ENCODE measurements at regions not wholly inside any gene's neighbourhood (a gene's known extent, or its start where the extent isn't known, plus 50 kb on each side); places are given as distances from the start of the nearest gene placed in this dataset.
"Not testable (repeated sequence)": the region's sequence is repeated elsewhere in the genome, so short reads cannot be mapped to it uniquely, and the experiment has no call there.

DNA sequence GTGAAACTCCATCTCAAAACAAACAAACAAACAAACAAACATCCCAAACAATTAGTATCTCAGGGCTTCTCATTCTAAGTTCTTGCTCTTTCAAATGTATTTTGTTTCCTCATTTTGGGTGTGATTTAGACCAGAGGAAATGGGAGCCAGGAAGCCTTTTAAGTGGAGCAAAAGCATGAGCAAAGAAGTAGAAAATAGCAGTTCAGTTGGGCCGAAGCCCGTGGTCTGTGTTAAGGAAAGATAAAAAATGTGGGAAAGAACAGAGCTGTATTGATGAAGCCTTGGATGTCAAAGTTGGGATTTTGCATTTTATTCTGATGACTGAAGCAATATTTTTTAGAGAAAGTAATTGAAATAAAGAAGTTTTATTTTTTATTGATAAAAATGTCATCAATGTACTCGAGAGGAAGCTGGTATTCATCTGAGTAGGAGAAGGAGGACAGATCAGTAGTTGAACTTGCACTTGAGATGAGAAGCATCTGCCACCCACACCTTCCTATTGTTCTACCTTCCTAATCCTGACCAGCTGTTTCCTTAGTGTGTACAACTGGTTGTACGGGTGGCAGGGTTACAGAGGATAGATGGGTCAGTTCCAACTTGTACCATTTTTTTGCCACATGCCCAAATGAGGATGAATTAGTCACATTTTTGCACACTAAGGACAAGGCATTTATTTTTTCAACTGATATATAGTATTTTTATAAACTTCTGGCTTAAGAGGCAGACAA lies 56.1 kb downstream of the KIAA0408 start:
- Histone ChIP-seq H3K9ac (ENCODE audit: control insufficient read depth, extremely low read depth, insufficient read depth, low read length) (no peak overlapping the region), H3K27me3 (ENCODE audit: control insufficient read depth, extremely low read depth, insufficient read depth, low read length) (no peaks in the 10 kb centered on the region), H4K20me1 (ENCODE audit: control insufficient read depth, extremely low read depth, insufficient read depth, low read length) (no peaks in the 10 kb centered on the region), H2AFZ (ENCODE audit: control insufficient read depth, low read length) (no peak overlapping the region), H3K4me1 (ENCODE audit: control insufficient read depth, extremely low read depth, insufficient read depth, low read length) (peaks cover 6% of the 10 kb centered on the region), H3K9me3 (ENCODE audit: control insufficient read depth, low read depth, low read length) (no peaks in the 10 kb centered on the region), H3K9me1 (ENCODE audit: control insufficient read depth, extremely low read depth, insufficient read depth, low read length) (no peaks in the 10 kb centered on the region), H3K4me3 (ENCODE audit: control insufficient read depth in 2 of 3, extremely low read depth in 1 of 3, insufficient read depth in 2 of 3, low read depth in 1 of 3, low read length in 3 of 3) (no peak overlapping the region), H3K27ac (ENCODE audit: control insufficient read depth, insufficient read depth, low read length) (no peak overlapping the region), H3K4me2 (ENCODE audit: control insufficient read depth, extremely low read depth, insufficient read depth, low read depth, low read length) (no peak overlapping the region), H3K79me2 (ENCODE audit: control insufficient read depth, insufficient read depth, low read length) (no peaks in the 10 kb centered on the region), H3K36me3 (ENCODE audit: control insufficient read depth in 2 of 2, extremely low read depth in 1 of 2, insufficient read depth in 2 of 2, low read length in 2 of 2) (no peaks in the 10 kb centered on the region)
- dilution Hi-C loops (cut with MboI; ENCODE audit: extremely low pct_ligation_motif_present, low sequenced_read_pairs) = no loop called here
- FAIRE-seq (no peak), DNase-seq (ENCODE audit: low read depth, low spot score) (no peak)
- TF ChIP-seq, protein P1, sequence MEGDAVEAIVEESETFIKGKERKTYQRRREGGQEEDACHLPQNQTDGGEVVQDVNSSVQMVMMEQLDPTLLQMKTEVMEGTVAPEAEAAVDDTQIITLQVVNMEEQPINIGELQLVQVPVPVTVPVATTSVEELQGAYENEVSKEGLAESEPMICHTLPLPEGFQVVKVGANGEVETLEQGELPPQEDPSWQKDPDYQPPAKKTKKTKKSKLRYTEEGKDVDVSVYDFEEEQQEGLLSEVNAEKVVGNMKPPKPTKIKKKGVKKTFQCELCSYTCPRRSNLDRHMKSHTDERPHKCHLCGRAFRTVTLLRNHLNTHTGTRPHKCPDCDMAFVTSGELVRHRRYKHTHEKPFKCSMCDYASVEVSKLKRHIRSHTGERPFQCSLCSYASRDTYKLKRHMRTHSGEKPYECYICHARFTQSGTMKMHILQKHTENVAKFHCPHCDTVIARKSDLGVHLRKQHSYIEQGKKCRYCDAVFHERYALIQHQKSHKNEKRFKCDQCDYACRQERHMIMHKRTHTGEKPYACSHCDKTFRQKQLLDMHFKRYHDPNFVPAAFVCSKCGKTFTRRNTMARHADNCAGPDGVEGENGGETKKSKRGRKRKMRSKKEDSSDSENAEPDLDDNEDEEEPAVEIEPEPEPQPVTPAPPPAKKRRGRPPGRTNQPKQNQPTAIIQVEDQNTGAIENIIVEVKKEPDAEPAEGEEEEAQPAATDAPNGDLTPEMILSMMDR (optimal IDR thresholded peaks at IDR 0.05 in 1 of 3, IDR thresholded peaks at IDR 0.05 in 1 of 3, conservative IDR thresholded peaks at IDR 0.05 in 1 of 3; ENCODE audit: extremely low read depth in 1 of 3, insufficient read depth in 2 of 3, low read length in 3 of 3) = no peak
- no peak for TF ChIP-seq EZH2 (IDR thresholded peaks at IDR 0.05; ENCODE audit: low read length)

DNA sequence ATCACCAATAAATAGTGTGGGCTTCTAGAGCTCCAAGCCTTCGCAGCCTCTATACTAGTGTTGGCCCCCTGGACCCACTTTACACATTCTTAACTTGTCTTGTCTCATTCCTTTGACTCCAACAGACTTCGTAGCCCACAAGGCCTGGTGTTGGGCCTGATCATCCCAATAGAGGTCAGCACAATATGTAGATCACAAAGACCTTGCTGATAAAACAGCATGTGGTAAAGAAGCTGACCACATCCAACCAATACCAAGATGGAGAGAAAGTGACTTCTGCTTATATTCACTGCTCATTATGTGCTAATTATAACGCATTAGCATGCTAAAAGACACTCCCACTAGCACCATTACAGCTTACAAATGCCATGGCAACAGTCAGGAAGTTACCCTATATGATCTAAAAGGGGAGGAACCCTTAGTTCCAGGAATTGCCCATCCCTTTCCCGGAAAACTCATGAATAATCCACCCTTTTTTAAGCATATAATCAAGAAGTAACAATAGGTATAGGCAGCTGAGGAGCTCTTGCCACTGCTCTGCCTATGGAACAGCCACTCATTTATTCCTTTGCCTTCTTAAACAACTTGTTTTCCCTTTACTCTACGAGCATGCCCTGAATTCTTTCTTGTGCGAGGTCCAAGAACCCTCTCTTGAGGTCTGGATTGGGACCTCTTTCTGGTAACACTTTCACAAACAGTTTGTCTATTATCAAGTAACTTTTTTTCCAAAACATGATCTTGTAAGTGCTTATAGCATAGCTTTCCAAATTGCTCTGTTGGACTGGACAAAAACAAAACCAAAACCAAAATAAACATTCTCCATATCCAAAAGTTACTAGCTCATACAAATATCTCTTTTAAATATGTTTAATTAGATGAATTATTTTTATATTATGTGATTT lies 54.6 kb upstream of the ECHDC1 start:
- no peaks in the 10 kb centered on the region for H3K27me3 ChIP-seq (ENCODE audit: control insufficient read depth, extremely low read depth, insufficient read depth, low read length)
- no peaks in the 10 kb centered on the region for H3K79me2 ChIP-seq (ENCODE audit: control insufficient read depth, insufficient read depth, low read length)
- no peak overlapping the region for H3K4me3 ChIP-seq (ENCODE audit: control insufficient read depth in 2 of 3, extremely low read depth in 1 of 3, insufficient read depth in 2 of 3, low read depth in 1 of 3, low read length in 3 of 3)
- no peaks in the 10 kb centered on the region for H4K20me1 ChIP-seq (ENCODE audit: control insufficient read depth, extremely low read depth, insufficient read depth, low read length)
- FAIRE-seq (peak; percentile 41), DNase-seq (ENCODE audit: low read depth, low spot score) (no peak)
- no peak overlapping the region for H2AFZ ChIP-seq (ENCODE audit: control insufficient read depth, low read length)
- H3K4me1 ChIP-seq (ENCODE audit: control insufficient read depth, extremely low read depth, insufficient read depth, low read length) = peaks cover 14% of the 10 kb centered on the region
- peak overlapping the region; percentile 11 for H3K4me2 ChIP-seq (ENCODE audit: control insufficient read depth, extremely low read depth, insufficient read depth, low read depth, low read length)
- H3K36me3 ChIP-seq (ENCODE audit: control insufficient read depth in 2 of 2, extremely low read depth in 1 of 2, insufficient read depth in 2 of 2, low read length in 2 of 2) = no peaks in the 10 kb centered on the region
- no peaks in the 10 kb centered on the region for H3K9me3 ChIP-seq (ENCODE audit: control insufficient read depth, low read depth, low read length)
- no peaks in the 10 kb centered on the region for H3K9me1 ChIP-seq (ENCODE audit: control insufficient read depth, extremely low read depth, insufficient read depth, low read length)
- dilution Hi-C loops (cut with MboI; ENCODE audit: extremely low pct_ligation_motif_present, low sequenced_read_pairs) = no loop called here
- no peak overlapping the region for H3K27ac ChIP-seq (ENCODE audit: control insufficient read depth, insufficient read depth, low read length)
- no peak for TF ChIP-seq EZH2 (IDR thresholded peaks at IDR 0.05; ENCODE audit: low read length)
- TF ChIP-seq, protein P1 (optimal IDR thresholded peaks at IDR 0.05 in 1 of 3, IDR thresholded peaks at IDR 0.05 in 1 of 3, conservative IDR thresholded peaks at IDR 0.05 in 1 of 3; ENCODE audit: extremely low read depth in 1 of 3, insufficient read depth in 2 of 3, low read length in 3 of 3) = no peak
- H3K9ac ChIP-seq (ENCODE audit: control insufficient read depth, extremely low read depth, insufficient read depth, low read length) = no peak overlapping the region

DNA sequence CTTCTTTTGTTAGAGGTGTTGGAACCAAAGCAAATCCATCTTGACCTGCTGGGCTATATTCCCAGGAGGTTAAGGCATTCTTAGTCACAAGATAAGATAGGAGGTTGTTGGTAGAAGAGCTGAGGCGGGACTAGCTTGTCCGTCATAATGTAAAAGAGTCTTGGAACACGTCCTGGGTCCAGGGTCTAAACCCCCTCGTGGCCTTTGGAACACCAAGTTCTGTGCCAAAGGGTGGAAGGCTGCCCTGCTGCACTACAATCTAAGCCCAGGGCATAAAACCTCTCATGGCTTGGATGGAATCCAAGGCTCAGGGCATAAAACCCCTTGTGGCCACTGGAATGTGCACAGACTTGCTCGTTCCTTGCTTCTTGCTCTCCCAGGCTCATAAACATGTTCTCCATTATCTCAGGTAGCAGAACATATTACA lies 53.8 kb upstream of the ECHDC1 start:
- peak overlapping the region; percentile 11 for H3K4me2 ChIP-seq (ENCODE audit: control insufficient read depth, extremely low read depth, insufficient read depth, low read depth, low read length)

More for the DNA sequence above, 53.8 kb upstream of the ECHDC1 start:
- DNase-seq (ENCODE audit: low read depth, low spot score); H3K9me3 ChIP-seq (ENCODE audit: control insufficient read depth, low read depth, low read length); H3K27me3 ChIP-seq (ENCODE audit: control insufficient read depth, extremely low read depth, insufficient read depth, low read length); H2AFZ ChIP-seq (ENCODE audit: control insufficient read depth, low read length); H3K79me2 ChIP-seq (ENCODE audit: control insufficient read depth, insufficient read depth, low read length); H3K27ac ChIP-seq (ENCODE audit: control insufficient read depth, insufficient read depth, low read length); H3K36me3 ChIP-seq (ENCODE audit: control insufficient read depth in 2 of 2, extremely low read depth in 1 of 2, insufficient read depth in 2 of 2, low read length in 2 of 2); H3K9me1 ChIP-seq (ENCODE audit: control insufficient read depth, extremely low read depth, insufficient read depth, low read length); H3K9ac ChIP-seq (ENCODE audit: control insufficient read depth, extremely low read depth, insufficient read depth, low read length); H4K20me1 ChIP-seq (ENCODE audit: control insufficient read depth, extremely low read depth, insufficient read depth, low read length); H3K4me3 ChIP-seq (ENCODE audit: control insufficient read depth in 2 of 3, extremely low read depth in 1 of 3, insufficient read depth in 2 of 3, low read depth in 1 of 3, low read length in 3 of 3); dilution Hi-C loops (cut with MboI; ENCODE audit: extremely low pct_ligation_motif_present, low sequenced_read_pairs): not testable (repeated sequence)
- H3K4me1 ChIP-seq (ENCODE audit: control insufficient read depth, extremely low read depth, insufficient read depth, low read length) = peaks cover 22% of the 10 kb centered on the region
- peak; percentile 78 for FAIRE-seq
